Fibroblast of skin of back (primary cell): ENCODE measurements at regions not wholly inside any gene's neighbourhood (a gene's known extent, or its start where the extent isn't known, plus 50 kb on each side); places are given as distances from the start of the nearest gene placed in this dataset.
"Not testable (repeated sequence)": the region's sequence is repeated elsewhere in the genome, so short reads cannot be mapped to it uniquely, and the experiment has no call there.

Experiments used
- DNase-seq: peaks from one replicate; pipeline ENCODE4 v3.0.0-alpha.2; 2013

- DNase-seq: no peak
These were observed 52.5 kb upstream of the WDFY3 start for GRCh38 chr4:85018983-85019382.

GRCh38 chr4:85019411-85019810, 52.9 kb upstream of the WDFY3 start:
- DNase-seq: no peak

GRCh38 chr4:85024671-85025070, 58.2 kb upstream of the WDFY3 start:
- DNase-seq: no peak

GRCh38 chr4:85028910-85029309, 62.4 kb upstream of the WDFY3 start:
- DNase-seq: peak; percentile 82

- no peak for DNase-seq
These were observed 63.0 kb upstream of the WDFY3 start for GRCh38 chr4:85029453-85029852.

- no peak for DNase-seq
These were observed 63.7 kb upstream of the WDFY3 start for GRCh38 chr4:85030156-85030555.

- not testable (repeated sequence) for DNase-seq
These were observed 67.3 kb upstream of the WDFY3 start for GRCh38 chr4:85033838-85034237.

- DNase-seq: peak; percentile 77
These were observed 73.0 kb upstream of the WDFY3 start for GRCh38 chr4:85039526-85039925.

- not testable (repeated sequence) for DNase-seq
These were observed 77.5 kb upstream of the WDFY3 start for GRCh38 chr4:85043812-85044496.

GRCh38 chr4:85050736-85051135, 84.2 kb upstream of the WDFY3 start:
- DNase-seq: no peak

- no peak for DNase-seq
These were observed 85.0 kb upstream of the WDFY3 start for GRCh38 chr4:85051526-85051925.

GRCh38 chr4:85054925-85055324, 88.4 kb upstream of the WDFY3 start:
- not testable (repeated sequence) for DNase-seq

- peak; percentile 15 for DNase-seq
These were observed 92.1 kb upstream of the WDFY3 start for GRCh38 chr4:85058551-85058950.

- DNase-seq: no peak
These were observed 95.5 kb upstream of the WDFY3 start for GRCh38 chr4:85061974-85062373.

- no peak for DNase-seq
These were observed 96.0 kb upstream of the WDFY3 start for GRCh38 chr4:85062466-85062865.

- DNase-seq: peak; percentile 49
These were observed 100.9 kb upstream of the WDFY3 start for GRCh38 chr4:85067342-85067741.

- no peak for DNase-seq
These were observed 111.5 kb upstream of the WDFY3 start for GRCh38 chr4:85078016-85078415.

GRCh38 chr4:85081196-85081595, 114.7 kb upstream of the WDFY3 start:
- DNase-seq: no peak

- DNase-seq: peak; percentile 71
These were observed 118.0 kb upstream of the WDFY3 start for GRCh38 chr4:85084371-85085094.

- no peak for DNase-seq
These were observed 120.2 kb upstream of the WDFY3 start for GRCh38 chr4:85086721-85087120.

- DNase-seq: no peak
These were observed 126.0 kb upstream of the WDFY3 start for GRCh38 chr4:85092536-85092935.

- no peak for DNase-seq
These were observed 126.5 kb upstream of the WDFY3 start for GRCh38 chr4:85092943-85093342.

GRCh38 chr4:85094735-85095134, 128.2 kb upstream of the WDFY3 start:
- DNase-seq: no peak

GRCh38 chr4:85102606-85103005, 136.1 kb upstream of the WDFY3 start:
- peak; percentile 62 for DNase-seq
